Islet precursor cell (in vitro differentiated cells): ENCODE measurements at regions not wholly inside any gene's neighbourhood (a gene's known extent, or its start where the extent isn't known, plus 50 kb on each side); places are given as distances from the start of the nearest gene placed in this dataset.
"Not testable (repeated sequence)": the region's sequence is repeated elsewhere in the genome, so short reads cannot be mapped to it uniquely, and the experiment has no call there.

Experiments
- DNase-seq: peaks from one replicate; pipeline ENCODE4 v3.0.0-alpha.2; 2018

- no peak for DNase-seq
Observed at GRCh38 chr4:188754372-188755002, 615.2 kb downstream of the TRIML1 start.

GRCh38 chr4:188767496-188767895 lies 628.3 kb downstream of the TRIML1 start:
- DNase-seq = no peak

GRCh38 chr4:188778905-188779304 lies 639.7 kb downstream of the TRIML1 start:
- DNase-seq = no peak

GRCh38 chr4:188779581-188779980 lies 640.3 kb downstream of the TRIML1 start:
- no peak for DNase-seq

- DNase-seq = no peak
Observed at GRCh38 chr4:188780028-188780427, 640.8 kb downstream of the TRIML1 start.

GRCh38 chr4:188780686-188781085 lies 641.4 kb downstream of the TRIML1 start:
- no peak for DNase-seq

- peak; percentile 71 for DNase-seq
Observed at GRCh38 chr4:188781655-188782054, 642.4 kb downstream of the TRIML1 start.

GRCh38 chr4:188783175-188783574 lies 643.9 kb downstream of the TRIML1 start:
- DNase-seq = no peak

GRCh38 chr4:188783606-188784160 lies 644.4 kb downstream of the TRIML1 start:
- peak; percentile 60 for DNase-seq

GRCh38 chr4:188796600-188796999 lies 657.4 kb downstream of the TRIML1 start:
- DNase-seq = not testable (repeated sequence)

- DNase-seq = not testable (repeated sequence)
Observed at GRCh38 chr4:188797011-188797410, 657.8 kb downstream of the TRIML1 start.

GRCh38 chr4:188804861-188805260 lies 665.6 kb downstream of the TRIML1 start:
- DNase-seq = no peak

GRCh38 chr4:188811121-188811520 lies 671.9 kb downstream of the TRIML1 start:
- DNase-seq = no peak

GRCh38 chr4:188812644-188813043 lies 673.4 kb downstream of the TRIML1 start:
- no peak for DNase-seq

GRCh38 chr4:188818300-188818699 lies 679.1 kb downstream of the TRIML1 start:
- DNase-seq = no peak

- DNase-seq = no peak
Observed at GRCh38 chr4:188819233-188819632, 680.0 kb downstream of the TRIML1 start.

- DNase-seq = no peak
Observed at GRCh38 chr4:188821500-188821899, 682.3 kb downstream of the TRIML1 start.

- DNase-seq = peak; percentile 94
Observed at GRCh38 chr4:188822698-188823097, 683.5 kb downstream of the TRIML1 start.

GRCh38 chr4:188824553-188824952 lies 685.3 kb downstream of the TRIML1 start:
- DNase-seq = no peak

- DNase-seq = no peak
Observed at GRCh38 chr4:188826393-188826792, 687.2 kb downstream of the TRIML1 start.

- no peak for DNase-seq
Observed at GRCh38 chr4:188839704-188840103, 700.5 kb downstream of the TRIML1 start.

- no peak for DNase-seq
Observed at GRCh38 chr4:188841523-188841922, 702.3 kb downstream of the TRIML1 start.

- no peak for DNase-seq
Observed at GRCh38 chr4:188854436-188854835, 715.2 kb downstream of the TRIML1 start.

GRCh38 chr4:188858696-188859095 lies 719.5 kb downstream of the TRIML1 start:
- DNase-seq = no peak

GRCh38 chr4:188864741-188865140 lies 725.5 kb downstream of the TRIML1 start:
- DNase-seq = no peak
